H1 (cell line): ENCODE measurements at regions not wholly inside any gene's neighbourhood (a gene's known extent, or its start where the extent isn't known, plus 50 kb on each side); places are given as distances from the start of the nearest gene placed in this dataset.

ENCODE experiments used
- CTCF ChIA-PET: fragments of 300-600 bp; sonication (Branson Sonifier 250); formaldehyde crosslinking; loops from one replicate; lab custom pipeline; 2021; ENCODE audit not compliant: partially characterized antibody; lab: Charles Lee
- POLR2A ChIA-PET: fragments of 300-600 bp; sonication (Branson Sonifier 250); formaldehyde crosslinking; loops from one replicate; lab custom pipeline; 2021; ENCODE audit warnings: inconsistent platforms; ENCODE audit not compliant: partially characterized antibody; lab: Charles Lee
- DNase-seq, 2 experiments: peaks; one replicate each; pipeline versions ENCODE4 v3.0.0 to v3.0.0-alpha.2; 2010 to 2022; ENCODE audit warnings: low spot score in 2 of 2, low read depth in 1 of 2, mixed read lengths in 1 of 2
- FAIRE-seq: peaks from 2 replicates; lab custom pipeline; 2011; peaks lifted over from hg19 to GRCh38; lab: Jason Lieb, UNC
- H2AFZ ChIP-seq: 2 replicates; pipeline ENCODE4 v1.8.1; 2012; ENCODE audit warnings: low read length, inconsistent platforms
- H2AK5ac ChIP-seq: 2 replicates; pipeline ENCODE4 v1.6.1; 2013; ENCODE audit warnings: low read depth, low read length
- H2BK120ac ChIP-seq: replicated peaks from 2 replicates; pipeline ENCODE3; 2013; ENCODE audit warnings: low read depth, low read length, inconsistent platforms
- H2BK12ac ChIP-seq: 2 replicates; pipeline ENCODE4 v1.6.1; 2013; ENCODE audit warnings: low read depth, low read length
- H2BK15ac ChIP-seq: 2 replicates; pipeline ENCODE4 v1.6.1; 2013; ENCODE audit warnings: low read length
- H2BK20ac ChIP-seq: 2 replicates; pipeline ENCODE4 v1.6.1; 2013; ENCODE audit warnings: low read length
- H2BK5ac ChIP-seq: 2 replicates; pipeline ENCODE4 v1.6.1; 2013; ENCODE audit warnings: low read depth, low read length
- H3K14ac ChIP-seq: 2 replicates; pipeline ENCODE4 v1.6.1; 2013; ENCODE audit warnings: inconsistent platforms; ENCODE audit not compliant: insufficient read length
- H3K18ac ChIP-seq: 2 replicates; pipeline ENCODE4 v1.6.1; 2013; ENCODE audit warnings: low read length; ENCODE audit errors: extremely low read depth
- H3K23ac ChIP-seq: 2 replicates; pipeline ENCODE4 v1.6.1; 2013; ENCODE audit warnings: inconsistent platforms; ENCODE audit not compliant: insufficient read length
- H3K23me2 ChIP-seq: 2 replicates; pipeline ENCODE4 v1.6.1; 2013; ENCODE audit warnings: low read depth, low read length
- H3K27ac ChIP-seq: 2 replicates; pipeline ENCODE4 v1.6.1; 2011; ENCODE audit warnings: low read depth, low read length, inconsistent platforms
- H3K27me3 ChIP-seq, 4 experiments: replicated peaks in 1 of 4; 1 replicate in 1 of 4; 2 replicates in 3 of 4; pipeline versions ENCODE4 v1.6.1 to v1.8.1; 2011 to 2013; ENCODE audit warnings: low read length in 3 of 4, mild to moderate bottlenecking in 3 of 4, inconsistent platforms in 2 of 4, mixed read lengths in 2 of 4, moderate library complexity in 1 of 4; ENCODE audit not compliant: control insufficient read depth in 3 of 4, insufficient read depth in 3 of 4; ENCODE audit errors: extremely low read depth in 1 of 4
- H3K36me3 ChIP-seq, 4 experiments: 2 replicates each; pipeline versions ENCODE4 v1.6.1 to v1.8.1; 2011 to 2013; ENCODE audit warnings: mild to moderate bottlenecking in 4 of 4, low read length in 3 of 4, moderate library complexity in 2 of 4, control low read depth in 1 of 4, inconsistent platforms in 1 of 4; ENCODE audit not compliant: insufficient read depth in 4 of 4, control insufficient read depth in 2 of 4
- H3K4ac ChIP-seq: replicated peaks from 2 replicates; pipeline ENCODE3; 2013; ENCODE audit warnings: low read length, low read depth, mixed read lengths, inconsistent platforms; ENCODE audit not compliant: insufficient read length
- H3K4me1 ChIP-seq, 4 experiments: replicated peaks in 1 of 4; 1 replicate in 1 of 4; 2 replicates in 3 of 4; pipeline versions ENCODE4 v1.6.1 to v1.8.1; 2011 to 2013; ENCODE audit warnings: low read length in 3 of 4, inconsistent platforms in 2 of 4, mixed read lengths in 1 of 4; ENCODE audit not compliant: insufficient read depth in 4 of 4, control insufficient read depth in 3 of 4
- H3K4me2 ChIP-seq, 2 experiments: 2 replicates each; pipeline versions ENCODE4 v1.6.1 to v1.8.1; 2011 to 2013; ENCODE audit warnings: low read depth in 2 of 2, low read length in 2 of 2, control low read depth in 1 of 2, inconsistent platforms in 1 of 2, mild to moderate bottlenecking in 1 of 2; ENCODE audit not compliant: insufficient read depth in 1 of 2
- H3K4me3 ChIP-seq, 4 experiments: fragments of 200-600, 300-600 bp in 1 of 4; sonication (generic), shearing (Covaris generic), sonication (Bioruptor Twin) in 1 of 4; 2 replicates each; pipeline versions ENCODE4 v1.5.1 to v1.8.1; 2011 to 2016; ENCODE audit warnings: low read length in 4 of 4, low read depth in 3 of 4, control low read depth in 2 of 4, inconsistent platforms in 2 of 4, mild to moderate bottlenecking in 2 of 4, mixed read lengths in 1 of 4, moderate library complexity in 1 of 4; ENCODE audit not compliant: insufficient read depth in 2 of 4; ENCODE audit errors: extremely low read depth in 1 of 4
- H3K56ac ChIP-seq: replicated peaks from 2 replicates; pipeline ENCODE3; 2013; ENCODE audit warnings: low read depth, mild to moderate bottlenecking, mixed read lengths, low read length, inconsistent platforms; ENCODE audit not compliant: insufficient read length
- H3K79me1 ChIP-seq: 2 replicates; pipeline ENCODE4 v1.6.1; 2013; ENCODE audit warnings: low read depth, low read length, control low read depth
- H3K79me2 ChIP-seq, 2 experiments: 2 replicates each; pipeline versions ENCODE4 v1.6.1 to v1.8.1; 2012 to 2013; ENCODE audit warnings: low read length in 2 of 2, mild to moderate bottlenecking in 2 of 2, inconsistent platforms in 1 of 2; ENCODE audit not compliant: insufficient read depth in 2 of 2, control insufficient read depth in 1 of 2
- H3K9ac ChIP-seq, 4 experiments: replicated peaks in 1 of 4; 1 replicate in 1 of 4; 2 replicates in 3 of 4; pipeline versions ENCODE4 v1.6.1 to v1.8.1; 2011 to 2013; ENCODE audit warnings: low read depth in 3 of 4, low read length in 3 of 4, control low read depth in 2 of 4, mild to moderate bottlenecking in 2 of 4, moderate library complexity in 2 of 4, inconsistent platforms in 1 of 4; ENCODE audit errors: extremely low read depth in 1 of 4
- H3K9me3 ChIP-seq, 2 experiments: 2 replicates each; pipeline versions ENCODE4 v1.6.1 to v1.8.1; 2012 to 2013; ENCODE audit warnings: mild to moderate bottlenecking in 2 of 2, moderate library complexity in 2 of 2, control low read depth in 1 of 2, inconsistent platforms in 1 of 2, low read depth in 1 of 2, low read length in 1 of 2, mixed read lengths in 1 of 2; ENCODE audit not compliant: insufficient read depth in 2 of 2
- H4K20me1 ChIP-seq, 2 experiments: replicated peaks in 1 of 2; 2 replicates each; pipeline versions ENCODE3 to v1.8.1; 2011 to 2013; ENCODE audit warnings: inconsistent platforms in 2 of 2, low read length in 2 of 2, mild to moderate bottlenecking in 1 of 2; ENCODE audit not compliant: insufficient read depth in 2 of 2, control insufficient read depth in 1 of 2
- H4K5ac ChIP-seq: 2 replicates; pipeline ENCODE4 v1.6.1; 2013; ENCODE audit warnings: low read length, low read depth, mixed read lengths, inconsistent platforms; ENCODE audit not compliant: insufficient read length
- H4K8ac ChIP-seq: 2 replicates; pipeline ENCODE4 v1.8.0; 2013; ENCODE audit warnings: mild to moderate bottlenecking, moderate library complexity, low read length, inconsistent platforms; ENCODE audit not compliant: insufficient read depth; ENCODE audit errors: extremely low read depth
- H4K91ac ChIP-seq: replicated peaks from 2 replicates; pipeline ENCODE3; 2013; ENCODE audit warnings: low read length, mixed read lengths, inconsistent platforms; ENCODE audit not compliant: insufficient read length
- BCL11A ChIP-seq, 2 experiments: IDR thresholded peaks; one replicate each; pipeline ENCODE4 v1.6.1; 2011; ENCODE audit warnings: low read depth in 2 of 2, low read length in 2 of 2, mild to moderate bottlenecking in 2 of 2
- BRCA1 ChIP-seq: IDR thresholded peaks from 2 replicates; pipeline ENCODE4 v1.6.1; 2012; ENCODE audit warnings: low read depth, low read length, improper control_type of control experiment
- CBX5 ChIP-seq: fragments of 300-800, 300-1000 bp; sonication (generic); IDR thresholded peaks from 2 replicates; pipeline ENCODE4 v1.7.1; 2016; ENCODE audit warnings: antibody characterized with exemption, low read length, low read depth
- HDAC2 ChIP-seq, 2 experiments: fragments of 300-600 bp in 1 of 2; sonication (generic) in 1 of 2; IDR thresholded peaks; 2 replicates each; pipeline ENCODE4 v1.6.1; 2011 to 2012; ENCODE audit warnings: low read depth in 2 of 2, low read length in 2 of 2, mild to moderate bottlenecking in 2 of 2, moderate library complexity in 2 of 2, borderline replicate concordance in 1 of 2, inconsistent platforms in 1 of 2
- JUN ChIP-seq: IDR thresholded peaks from 2 replicates; pipeline ENCODE4 v1.6.1; 2011; ENCODE audit warnings: low read depth, mild to moderate bottlenecking, improper control_type of control experiment, low read length
- RBBP5 ChIP-seq: IDR thresholded peaks from 2 replicates; pipeline ENCODE4 v1.7.1; 2012; ENCODE audit warnings: low read depth, mild to moderate bottlenecking, inconsistent platforms, low read length, moderate library complexity, borderline replicate concordance
- RFX5 ChIP-seq: IDR thresholded peaks from 2 replicates; pipeline ENCODE4 v1.6.1; 2011; ENCODE audit warnings: low read depth, low read length, improper control_type of control experiment, borderline replicate concordance
- SP1 ChIP-seq: IDR thresholded peaks from 2 replicates; pipeline ENCODE4 v1.6.1; 2011; ENCODE audit warnings: low read depth, low read length
- SP2 ChIP-seq: IDR thresholded peaks from 2 replicates; pipeline ENCODE4 v1.6.1; 2012; ENCODE audit warnings: mild to moderate bottlenecking, low read length, inconsistent platforms
- WGBS, 2 experiments: shearing (Covaris generic) in 1 of 2; methylation state at CpG; one replicate each; pipeline versions ENCODE4 v1.1.6 to v1.1.7; 2013 to 2015; ENCODE audit warnings: low lambda C conversion rate in 2 of 2, mixed read lengths in 2 of 2, inconsistent platforms in 1 of 2, low coverage in 1 of 2, missing lambda C conversion rate in 1 of 2; ENCODE audit not compliant: insufficient replicate concordance in 2 of 2, insufficient coverage in 1 of 2, insufficient read length in 1 of 2; ENCODE audit errors: extremely low coverage in 1 of 2, missing lambda C conversion rate in 1 of 2; 5-methylcytosine and 5-hydroxymethylcytosine counted together
- TF ChIP-seq, protein P1 (sequence below): IDR thresholded peaks from 2 replicates; pipeline ENCODE4 v1.6.1; 2011; ENCODE audit warnings: low read length, improper control_type of control experiment

DNA sequence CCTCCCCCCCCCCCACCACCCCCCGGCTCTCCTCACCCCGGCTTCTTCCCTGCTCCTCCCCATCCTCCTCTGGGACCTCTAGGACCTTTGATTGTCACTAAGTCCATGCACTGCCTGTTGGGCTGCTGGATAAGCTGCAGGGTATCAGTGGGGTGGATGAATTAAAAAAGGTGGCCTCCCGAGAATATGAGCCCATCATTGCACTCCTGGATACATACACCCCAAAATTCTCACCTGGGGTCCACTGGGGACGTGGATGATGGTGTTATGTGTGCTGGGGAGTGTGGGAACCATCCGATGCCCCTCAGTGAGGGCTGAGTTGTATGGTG lies 88.8 kb downstream of the IRF8 start:
- Histone ChIP-seq H3K4me3 (no peak overlapping the region), H4K20me1 (no peaks in the 10 kb centered on the region), H4K8ac (no peak overlapping the region), H3K36me3 (no peaks in the 10 kb centered on the region), H2BK20ac (no peak overlapping the region), H2BK12ac (no peak overlapping the region), H3K79me1 (no peaks in the 10 kb centered on the region), H3K18ac (no peak overlapping the region), H3K56ac (no peak overlapping the region), H3K27ac (no peak overlapping the region), H2BK120ac (no peak overlapping the region), H3K14ac (no peak overlapping the region), H3K9ac (no peak overlapping the region), H2BK5ac (no peak overlapping the region), H3K23me2 (no peaks in the 10 kb centered on the region), H4K91ac (no peak overlapping the region), H3K79me2 (no peaks in the 10 kb centered on the region), H3K4ac (no peak overlapping the region), H2AK5ac (no peak overlapping the region), H4K5ac (no peak overlapping the region), H3K27me3 (no peaks in the 10 kb centered on the region), H3K9me3 (no peaks in the 10 kb centered on the region), H3K4me2 (no peak overlapping the region), H2BK15ac (no peak overlapping the region), H3K23ac (no peak overlapping the region), H3K4me1 (no peaks in the 10 kb centered on the region; a peak in 1 of 7 replicates), H2AFZ (no peak overlapping the region)
- DNase-seq (no peak), FAIRE-seq (no peak)
- 81% methylated on average over 3 of the region's 5 CpGs; no CpG with 5 or more reads in 1 of the 2 experiments for WGBS, 2 experiments
- POLR2A ChIA-PET, result no interaction called here
- TF ChIP-seq, protein P1, sequence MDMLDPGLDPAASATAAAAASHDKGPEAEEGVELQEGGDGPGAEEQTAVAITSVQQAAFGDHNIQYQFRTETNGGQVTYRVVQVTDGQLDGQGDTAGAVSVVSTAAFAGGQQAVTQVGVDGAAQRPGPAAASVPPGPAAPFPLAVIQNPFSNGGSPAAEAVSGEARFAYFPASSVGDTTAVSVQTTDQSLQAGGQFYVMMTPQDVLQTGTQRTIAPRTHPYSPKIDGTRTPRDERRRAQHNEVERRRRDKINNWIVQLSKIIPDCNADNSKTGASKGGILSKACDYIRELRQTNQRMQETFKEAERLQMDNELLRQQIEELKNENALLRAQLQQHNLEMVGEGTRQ, result no peak
- no peak for TF ChIP-seq SP1
- TF ChIP-seq CBX5, result no peak
- no peak for TF ChIP-seq JUN
- no peak for TF ChIP-seq BRCA1
- no peak for TF ChIP-seq RBBP5
- no peak for TF ChIP-seq BCL11A (IDR thresholded peaks at IDR 0.05; ENCODE audit: low read depth in 2 of 2, low read length in 2 of 2)
- no peak for TF ChIP-seq SP2
- TF ChIP-seq HDAC2 (IDR thresholded peaks at IDR 0.05; ENCODE audit: borderline replicate concordance in 1 of 2, low read depth in 2 of 2, low read length in 2 of 2), result no peak
- TF ChIP-seq RFX5, result no peak
- CTCF ChIA-PET, result interaction anchor here (0.5 to 18.2 kb wide), 27 partner anchors 10 to 233 kb away, joined by 3 to 319 read pairs (median 4); no protein-coding TSS in a partner anchor
